ENCODE measurements at regions not wholly inside any gene's neighbourhood (a gene's known extent, or its start where the extent isn't known, plus 50 kb on each side); places are given as distances from the start of the nearest gene placed in this dataset.

DNA sequence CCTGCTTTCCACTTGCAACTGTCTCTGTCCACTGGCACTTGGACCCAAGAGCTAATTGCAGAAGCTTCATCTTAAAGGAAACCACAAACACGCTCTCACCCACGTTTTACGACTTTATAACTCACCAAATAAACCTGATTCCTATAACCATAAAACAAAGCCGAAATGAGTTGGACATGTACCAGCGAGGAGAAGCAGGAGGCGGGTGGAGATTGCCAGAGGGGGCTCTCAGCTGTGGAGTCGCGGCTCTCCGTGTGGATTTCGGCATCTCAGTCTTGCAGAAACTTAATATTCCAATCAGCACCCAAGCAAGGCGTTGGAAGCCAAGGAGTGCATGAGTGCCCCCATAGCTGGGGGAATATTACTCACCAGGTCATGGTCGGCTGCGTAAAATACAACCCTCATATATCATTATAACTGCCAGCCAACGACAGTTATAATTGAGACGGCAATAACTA lies 483.6 kb downstream of the MN1 start:
- TF ChIP-seq CTCF (IDR thresholded peaks at IDR 0.05 in 4 of 5, conservative IDR thresholded peaks at IDR 0.05 in 1 of 5) (no peak), POLR2A (IDR thresholded peaks at IDR 0.05) (no peak)

Data from gastrocnemius medialis (tissue), 4 donors.